ENCODE measurements at regions not wholly inside any gene's neighbourhood (a gene's known extent, or its start where the extent isn't known, plus 50 kb on each side); places are given as distances from the start of the nearest gene placed in this dataset.

DNA sequence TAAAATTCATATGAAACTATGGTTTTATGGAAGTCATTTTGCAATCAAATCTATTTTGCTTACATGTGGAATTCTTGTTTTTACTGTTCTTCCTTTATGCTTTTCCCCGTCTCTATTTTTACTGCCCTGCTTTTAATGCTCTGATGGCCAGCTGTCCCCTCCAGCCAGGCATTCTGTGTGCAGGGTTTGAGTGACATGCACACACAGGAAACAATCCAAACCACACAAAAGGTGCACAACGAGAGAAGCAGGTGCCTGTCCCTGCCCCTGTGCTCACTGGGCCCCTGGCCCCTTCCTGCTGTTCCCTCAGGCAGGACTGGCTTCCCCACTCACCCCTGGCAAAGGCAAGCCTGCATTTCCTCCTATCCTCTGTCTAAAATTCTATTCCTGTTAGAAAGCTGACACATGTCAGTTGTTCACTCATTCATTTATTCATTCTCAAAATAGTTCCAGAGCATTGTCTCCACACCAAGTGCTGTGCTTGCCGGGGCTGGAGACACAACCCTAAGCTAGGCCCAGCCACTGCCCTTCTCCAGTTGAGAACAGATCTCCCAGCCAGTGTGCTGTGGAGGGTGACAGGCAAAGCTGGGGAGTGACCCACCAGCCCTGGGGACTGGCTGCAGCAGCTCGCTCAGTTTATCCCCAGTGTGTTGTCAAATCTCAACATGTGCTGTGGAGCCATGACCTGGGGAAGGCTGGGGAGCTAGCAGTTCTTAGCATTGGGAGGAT lies 346.3 kb downstream of the FBXW7 start:
- Histone ChIP-seq H3K36me3 (ENCODE audit: control insufficient read depth, insufficient read depth, low read length) (no peaks in the 10 kb centered on the region), H3K27me3 (ENCODE audit: control insufficient read depth, insufficient read depth, low read length) (no peaks in the 10 kb centered on the region), H3K4me3 (ENCODE audit: low read depth, low read length) (no peak overlapping the region)
- DNase-seq (ENCODE audit: low read depth), result no peak
- TF ChIP-seq, protein P1, sequence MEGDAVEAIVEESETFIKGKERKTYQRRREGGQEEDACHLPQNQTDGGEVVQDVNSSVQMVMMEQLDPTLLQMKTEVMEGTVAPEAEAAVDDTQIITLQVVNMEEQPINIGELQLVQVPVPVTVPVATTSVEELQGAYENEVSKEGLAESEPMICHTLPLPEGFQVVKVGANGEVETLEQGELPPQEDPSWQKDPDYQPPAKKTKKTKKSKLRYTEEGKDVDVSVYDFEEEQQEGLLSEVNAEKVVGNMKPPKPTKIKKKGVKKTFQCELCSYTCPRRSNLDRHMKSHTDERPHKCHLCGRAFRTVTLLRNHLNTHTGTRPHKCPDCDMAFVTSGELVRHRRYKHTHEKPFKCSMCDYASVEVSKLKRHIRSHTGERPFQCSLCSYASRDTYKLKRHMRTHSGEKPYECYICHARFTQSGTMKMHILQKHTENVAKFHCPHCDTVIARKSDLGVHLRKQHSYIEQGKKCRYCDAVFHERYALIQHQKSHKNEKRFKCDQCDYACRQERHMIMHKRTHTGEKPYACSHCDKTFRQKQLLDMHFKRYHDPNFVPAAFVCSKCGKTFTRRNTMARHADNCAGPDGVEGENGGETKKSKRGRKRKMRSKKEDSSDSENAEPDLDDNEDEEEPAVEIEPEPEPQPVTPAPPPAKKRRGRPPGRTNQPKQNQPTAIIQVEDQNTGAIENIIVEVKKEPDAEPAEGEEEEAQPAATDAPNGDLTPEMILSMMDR (IDR thresholded peaks at IDR 0.05; ENCODE audit: insufficient read depth, low read length, poor library complexity, severe bottlenecking), result no peak

DNA sequence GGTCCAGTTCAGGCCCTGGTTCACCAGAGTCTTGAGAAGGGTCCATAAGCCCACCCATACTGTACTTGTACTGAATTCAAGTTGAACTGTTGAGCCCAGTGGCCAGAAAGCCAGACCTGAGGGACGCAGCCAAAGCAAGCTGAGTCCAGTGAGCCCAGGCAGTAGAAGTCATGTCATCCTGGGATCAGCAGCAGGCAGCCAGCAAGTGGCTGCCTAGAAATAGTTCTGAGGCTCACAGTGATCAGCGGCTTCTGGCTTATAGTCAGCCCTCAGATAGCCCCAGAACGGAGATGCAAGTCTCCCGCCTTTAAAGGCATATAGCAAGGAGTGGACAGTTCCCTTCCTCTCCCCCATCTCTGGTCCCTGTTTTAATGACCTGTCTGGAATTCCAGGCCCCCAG lies 347.1 kb downstream of the FBXW7 start:
- TF ChIP-seq, protein P1 (IDR thresholded peaks at IDR 0.05; ENCODE audit: insufficient read depth, low read length, poor library complexity, severe bottlenecking), result no peak
- H3K4me3 ChIP-seq (ENCODE audit: low read depth, low read length), result no peak overlapping the region
- DNase-seq (ENCODE audit: low read depth), result no peak
- H3K36me3 ChIP-seq (ENCODE audit: control insufficient read depth, insufficient read depth, low read length), result no peaks in the 10 kb centered on the region
- H3K27me3 ChIP-seq (ENCODE audit: control insufficient read depth, insufficient read depth, low read length), result no peaks in the 10 kb centered on the region

DNA sequence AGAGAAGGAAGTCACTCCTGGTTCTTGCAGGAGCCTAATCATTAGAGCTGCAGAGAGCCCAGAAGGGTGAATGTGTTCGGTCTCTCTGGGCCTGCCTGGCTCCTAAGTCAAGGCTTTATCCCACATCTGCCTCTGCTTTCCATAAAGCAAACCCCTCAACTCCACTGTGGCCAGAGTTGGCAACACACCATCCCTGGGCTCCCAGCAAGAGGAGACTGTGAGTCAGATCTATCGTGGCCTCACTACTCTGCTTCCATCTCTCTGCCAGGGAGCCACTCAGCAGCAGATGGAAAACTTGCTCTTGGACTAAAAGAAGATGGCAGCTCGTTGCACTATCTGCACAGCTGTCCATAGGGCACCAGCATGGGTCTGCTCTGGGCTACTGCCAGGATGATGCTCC lies 348.2 kb downstream of the FBXW7 start:
- DNase-seq (ENCODE audit: low read depth), result no peak
- no peaks in the 10 kb centered on the region for H3K27me3 ChIP-seq (ENCODE audit: control insufficient read depth, insufficient read depth, low read length)
- TF ChIP-seq, protein P1 (IDR thresholded peaks at IDR 0.05; ENCODE audit: insufficient read depth, low read length, poor library complexity, severe bottlenecking), result no peak
- no peak overlapping the region for H3K4me3 ChIP-seq (ENCODE audit: low read depth, low read length)
- H3K36me3 ChIP-seq (ENCODE audit: control insufficient read depth, insufficient read depth, low read length), result no peaks in the 10 kb centered on the region

GRCh38 chr4:152185786-152186550 lies 349.9 kb downstream of the FBXW7 start:
- H3K4me3 ChIP-seq (ENCODE audit: low read depth, low read length), result no peak overlapping the region
- no peak for DNase-seq (ENCODE audit: low read depth)
- H3K36me3 ChIP-seq (ENCODE audit: control insufficient read depth, insufficient read depth, low read length), result no peaks in the 10 kb centered on the region
- TF ChIP-seq, protein P1 (IDR thresholded peaks at IDR 0.05; ENCODE audit: insufficient read depth, low read length, poor library complexity, severe bottlenecking), result no peak
- H3K27me3 ChIP-seq (ENCODE audit: control insufficient read depth, insufficient read depth, low read length), result no peaks in the 10 kb centered on the region

DNA sequence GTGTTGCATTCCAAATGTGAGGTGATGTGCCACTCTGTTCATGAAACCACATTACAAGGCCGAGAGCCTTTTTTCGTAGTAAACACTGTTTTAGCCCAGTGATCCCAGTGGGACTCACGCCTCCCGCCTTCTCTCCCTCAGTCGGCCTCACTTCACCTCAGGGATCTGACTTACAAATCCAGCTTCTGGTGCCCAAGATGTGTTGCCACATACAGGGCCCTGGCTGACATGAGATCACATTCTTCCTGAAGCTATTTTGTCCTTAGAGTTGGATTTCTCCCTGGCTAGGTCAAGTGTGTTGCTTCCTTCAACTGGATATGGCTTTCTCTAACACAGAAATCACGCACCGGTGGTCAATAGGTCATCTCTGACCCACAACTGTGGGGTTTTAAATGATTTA lies 354.7 kb downstream of the FBXW7 start:
- H3K36me3 ChIP-seq (ENCODE audit: control insufficient read depth, insufficient read depth, low read length), result no peaks in the 10 kb centered on the region
- no peak for DNase-seq (ENCODE audit: low read depth)
- H3K4me3 ChIP-seq (ENCODE audit: low read depth, low read length), result no peak overlapping the region
- TF ChIP-seq, protein P1 (IDR thresholded peaks at IDR 0.05; ENCODE audit: insufficient read depth, low read length, poor library complexity, severe bottlenecking), result no peak
- no peaks in the 10 kb centered on the region for H3K27me3 ChIP-seq (ENCODE audit: control insufficient read depth, insufficient read depth, low read length)
